ENCODE measurements at regions not wholly inside any gene's neighbourhood (a gene's known extent, or its start where the extent isn't known, plus 50 kb on each side); places are given as distances from the start of the nearest gene placed in this dataset.

- TF ChIP-seq CTCF (IDR thresholded peaks at IDR 0.05; ENCODE audit: borderline replicate concordance, extremely low read depth, low read length, poor library complexity, severe bottlenecking) (no peak), EZH2 (IDR thresholded peaks at IDR 0.05; ENCODE audit: borderline replicate concordance, low read depth, low read length, severe bottlenecking) (no peak)
Observed at GRCh38 chr15:29398907-29399306, 129.3 kb upstream of the NSMCE3 start.
